D721Med (cell line): ENCODE measurements at regions not wholly inside any gene's neighbourhood (a gene's known extent, or its start where the extent isn't known, plus 50 kb on each side); places are given as distances from the start of the nearest gene placed in this dataset.
"Not testable (repeated sequence)": the region's sequence is repeated elsewhere in the genome, so short reads cannot be mapped to it uniquely, and the experiment has no call there.

Experiments
- DNase-seq: peaks from one replicate; pipeline ENCODE4 v3.0.0; 2011; ENCODE audit warnings: low spot score; ENCODE audit not compliant: insufficient read length
- FAIRE-seq: peaks from 2 replicates; lab custom pipeline; 2011; peaks lifted over from hg19 to GRCh38; lab: Jason Lieb, UNC
- TF ChIP-seq, protein P1 (sequence below): IDR thresholded peaks from 2 replicates; pipeline ENCODE4 v1.5.1; 2012; ENCODE audit warnings: mild to moderate bottlenecking, control low read depth; ENCODE audit not compliant: insufficient read depth; ENCODE audit errors: missing control alignments

- FAIRE-seq: no peak
These were observed 1221.5 kb downstream of the FSCB start for GRCh38 chr14:43285575-43285974.

DNA sequence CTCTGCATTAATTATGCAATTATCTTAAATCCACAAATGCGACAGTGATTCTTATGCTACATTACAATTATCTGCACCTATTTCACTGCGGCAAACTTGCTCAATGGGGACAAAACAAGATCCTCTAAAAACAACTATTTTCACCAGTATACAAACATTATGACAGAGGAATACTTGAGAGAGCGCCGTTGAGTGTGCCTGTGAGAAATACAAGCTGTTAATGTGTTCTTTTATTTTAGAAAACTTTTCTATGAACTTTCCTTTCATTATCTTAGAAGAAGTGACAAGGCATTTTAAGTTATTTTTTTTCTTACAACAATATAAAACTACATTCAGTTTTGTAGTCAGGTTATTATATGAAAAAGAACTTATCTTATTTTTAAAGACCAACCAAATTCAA, 1247.0 kb downstream of the FSCB start:
- TF ChIP-seq, protein P1, sequence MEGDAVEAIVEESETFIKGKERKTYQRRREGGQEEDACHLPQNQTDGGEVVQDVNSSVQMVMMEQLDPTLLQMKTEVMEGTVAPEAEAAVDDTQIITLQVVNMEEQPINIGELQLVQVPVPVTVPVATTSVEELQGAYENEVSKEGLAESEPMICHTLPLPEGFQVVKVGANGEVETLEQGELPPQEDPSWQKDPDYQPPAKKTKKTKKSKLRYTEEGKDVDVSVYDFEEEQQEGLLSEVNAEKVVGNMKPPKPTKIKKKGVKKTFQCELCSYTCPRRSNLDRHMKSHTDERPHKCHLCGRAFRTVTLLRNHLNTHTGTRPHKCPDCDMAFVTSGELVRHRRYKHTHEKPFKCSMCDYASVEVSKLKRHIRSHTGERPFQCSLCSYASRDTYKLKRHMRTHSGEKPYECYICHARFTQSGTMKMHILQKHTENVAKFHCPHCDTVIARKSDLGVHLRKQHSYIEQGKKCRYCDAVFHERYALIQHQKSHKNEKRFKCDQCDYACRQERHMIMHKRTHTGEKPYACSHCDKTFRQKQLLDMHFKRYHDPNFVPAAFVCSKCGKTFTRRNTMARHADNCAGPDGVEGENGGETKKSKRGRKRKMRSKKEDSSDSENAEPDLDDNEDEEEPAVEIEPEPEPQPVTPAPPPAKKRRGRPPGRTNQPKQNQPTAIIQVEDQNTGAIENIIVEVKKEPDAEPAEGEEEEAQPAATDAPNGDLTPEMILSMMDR: no peak
- no peak for DNase-seq
- no peak for FAIRE-seq

More at GRCh38 chr14:43285575-43285974, 1221.5 kb downstream of the FSCB start:
- DNase-seq: no peak
- TF ChIP-seq, protein P1: no peak

DNA sequence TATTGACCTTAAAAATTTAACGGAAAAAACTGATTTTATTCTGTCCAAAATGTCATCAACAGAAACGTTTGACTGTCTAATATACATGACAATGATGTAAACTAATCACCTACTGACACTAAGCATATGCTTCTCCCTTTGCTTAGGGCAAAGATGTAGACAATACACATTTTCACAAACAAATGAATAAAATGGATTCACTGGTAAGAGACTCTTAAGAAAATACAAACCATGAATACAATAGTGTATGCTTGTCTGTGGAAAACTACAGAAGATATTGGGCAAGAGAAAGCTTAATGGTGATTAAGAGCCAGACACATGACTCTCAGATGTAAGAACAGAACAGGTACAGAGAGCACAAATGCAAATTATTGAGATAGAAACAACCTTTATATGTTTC, 1248.7 kb downstream of the FSCB start:
- DNase-seq (no peak), FAIRE-seq (no peak)
- TF ChIP-seq, protein P1: no peak

DNA sequence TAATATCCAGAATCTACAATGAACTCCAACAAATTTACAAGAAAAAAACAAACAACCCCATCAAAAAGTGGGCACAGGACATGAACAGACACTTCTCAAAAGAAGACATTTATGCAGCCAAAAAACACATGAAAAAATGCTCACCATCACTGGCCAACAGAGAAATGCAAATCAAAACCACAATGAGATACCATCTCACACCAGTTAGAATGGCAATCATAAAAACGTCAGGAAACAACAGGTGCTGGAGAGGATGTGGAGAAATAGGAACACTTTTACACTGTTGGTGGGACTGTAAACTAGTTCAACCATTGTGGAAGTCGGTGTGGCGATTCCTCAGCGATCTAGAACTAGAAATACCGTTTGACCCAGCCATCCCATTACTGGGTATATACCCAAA, 1250.1 kb downstream of the FSCB start:
- not testable (repeated sequence) for DNase-seq, FAIRE-seq

DNA sequence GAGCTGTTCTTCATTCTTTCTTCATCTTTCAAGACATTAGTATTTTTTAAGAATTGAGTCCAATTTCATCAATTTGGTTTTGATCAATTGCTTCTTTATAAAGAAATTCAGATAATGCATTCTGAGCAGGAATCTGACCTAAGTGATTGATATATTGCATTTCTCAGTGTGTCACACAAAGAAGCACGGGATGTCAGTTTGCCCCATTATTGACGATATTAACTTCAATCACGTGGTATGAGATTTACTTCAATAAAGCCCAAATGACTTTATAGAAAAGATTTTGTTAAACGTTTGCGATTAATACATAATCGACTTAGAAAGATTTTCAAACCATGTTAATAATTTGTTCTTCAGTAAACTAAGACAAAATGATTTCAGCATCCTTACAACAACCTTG, 1254.2 kb downstream of the FSCB start:
- FAIRE-seq (no peak), DNase-seq (no peak)
- TF ChIP-seq, protein P1: no peak

GRCh38 chr14:43249591-43249990, 1257.5 kb downstream of the FSCB start:
- FAIRE-seq (no peak), DNase-seq (no peak)
- TF ChIP-seq, protein P1: no peak

- TF ChIP-seq, protein P1: no peak
- FAIRE-seq (no peak), DNase-seq (no peak)
These were observed 1258.0 kb downstream of the FSCB start for GRCh38 chr14:43249116-43249515.

DNA sequence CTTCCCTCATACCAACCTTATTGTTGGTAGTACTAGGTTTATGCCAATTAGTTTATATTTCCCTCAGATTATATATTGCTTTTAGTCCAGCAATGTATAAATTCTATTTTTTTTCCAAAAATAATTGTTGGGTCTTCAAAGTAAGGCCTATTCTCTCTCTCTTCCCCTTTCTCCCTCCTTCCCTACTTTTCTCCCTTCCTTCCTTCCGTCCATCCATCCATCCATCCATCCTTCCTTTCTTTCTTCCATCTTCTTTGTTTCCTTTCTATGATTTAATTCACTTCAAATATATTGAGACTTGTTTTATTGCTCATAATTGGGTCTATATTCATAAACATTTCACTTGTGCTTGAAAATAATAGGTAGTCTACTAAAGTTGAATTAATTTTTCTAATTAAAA, 1259.2 kb downstream of the FSCB start:
- DNase-seq (no peak), FAIRE-seq (no peak)
- TF ChIP-seq, protein P1: no peak
